ENCODE measurements at regions not wholly inside any gene's neighbourhood (a gene's known extent, or its start where the extent isn't known, plus 50 kb on each side); places are given as distances from the start of the nearest gene placed in this dataset.
"Not testable (repeated sequence)": the region's sequence is repeated elsewhere in the genome, so short reads cannot be mapped to it uniquely, and the experiment has no call there.

GRCh38 chr11:50267851-50268250, 235.2 kb downstream of the OR4C45 start:
- Histone ChIP-seq H3K4me3 (no peak overlapping the region), H3K4me1 (no peaks in the 10 kb centered on the region), H3K27ac (no peak overlapping the region), H3K9me3 (no peaks in the 10 kb centered on the region), H3K36me3 (ENCODE audit: low read depth, missing control alignments) (no peaks in the 10 kb centered on the region), H3K27me3 (no peaks in the 10 kb centered on the region)
- TF ChIP-seq POLR2A (IDR thresholded peaks at IDR 0.05) = no peak
- TF ChIP-seq CTCF (IDR thresholded peaks at IDR 0.05) = no peak
- DNase-seq = no peak
- 59 to 67% methylated on average over 13 to 26 of the region's 26 CpGs for WGBS, 2 donors
- intact Hi-C loops (cut with DNase I; ENCODE audit: low total_unique reads) = no loop called here

DNA sequence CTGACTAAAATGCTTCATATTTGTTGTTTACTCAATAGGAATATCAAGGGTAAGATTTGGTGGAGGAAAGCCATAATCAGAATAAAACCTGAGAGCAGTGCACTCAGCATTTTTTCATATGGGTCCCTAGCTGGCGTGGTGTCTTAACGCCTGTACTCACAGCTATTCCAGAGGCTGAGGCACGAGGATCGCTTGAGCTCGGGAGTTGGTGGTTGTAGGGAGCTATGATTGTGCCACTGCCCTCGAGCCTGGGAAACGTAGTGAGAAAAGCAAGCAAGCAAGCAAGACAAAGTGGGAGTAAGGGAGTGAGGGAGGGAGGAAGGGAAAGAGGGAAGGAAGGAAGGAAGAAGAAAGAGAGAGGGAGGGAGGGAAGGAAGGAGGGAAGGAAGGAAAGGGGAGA, 242.5 kb downstream of the OR4C45 start:
- intact Hi-C loops (cut with DNase I; ENCODE audit: low total_unique reads) = no loop called here
- WGBS, 2 donors = 50 to 64% methylated on average over 7 of the region's 7 CpGs

GRCh38 chr11:50278756-50279155, 246.1 kb downstream of the OR4C45 start:
- intact Hi-C loops (cut with DNase I; ENCODE audit: low total_unique reads) = no loop called here
- 69 to 79% methylated on average over 24 of the region's 24 CpGs for WGBS, 2 donors
- Histone ChIP-seq H3K9me3 (no peaks in the 10 kb centered on the region), H3K36me3 (ENCODE audit: low read depth, missing control alignments) (no peaks in the 10 kb centered on the region), H3K4me1 (no peaks in the 10 kb centered on the region), H3K27me3 (no peaks in the 10 kb centered on the region), H3K4me3 (no peak overlapping the region), H3K27ac (no peak overlapping the region)
- no peak for DNase-seq
- TF ChIP-seq POLR2A (IDR thresholded peaks at IDR 0.05) = no peak
- TF ChIP-seq CTCF (IDR thresholded peaks at IDR 0.05) = no peak

More for the DNA sequence above, 242.5 kb downstream of the OR4C45 start:
- no peaks in the 10 kb centered on the region for H3K4me1 ChIP-seq
- no peak overlapping the region for H3K27ac ChIP-seq
- no peaks in the 10 kb centered on the region for H3K27me3 ChIP-seq
- H3K9me3 ChIP-seq = no peaks in the 10 kb centered on the region
- H3K4me3 ChIP-seq = no peak overlapping the region
- no peak for DNase-seq
- H3K36me3 ChIP-seq (ENCODE audit: low read depth, missing control alignments) = no peaks in the 10 kb centered on the region
- TF ChIP-seq CTCF (IDR thresholded peaks at IDR 0.05) (no peak), POLR2A (IDR thresholded peaks at IDR 0.05) (no peak)

DNA sequence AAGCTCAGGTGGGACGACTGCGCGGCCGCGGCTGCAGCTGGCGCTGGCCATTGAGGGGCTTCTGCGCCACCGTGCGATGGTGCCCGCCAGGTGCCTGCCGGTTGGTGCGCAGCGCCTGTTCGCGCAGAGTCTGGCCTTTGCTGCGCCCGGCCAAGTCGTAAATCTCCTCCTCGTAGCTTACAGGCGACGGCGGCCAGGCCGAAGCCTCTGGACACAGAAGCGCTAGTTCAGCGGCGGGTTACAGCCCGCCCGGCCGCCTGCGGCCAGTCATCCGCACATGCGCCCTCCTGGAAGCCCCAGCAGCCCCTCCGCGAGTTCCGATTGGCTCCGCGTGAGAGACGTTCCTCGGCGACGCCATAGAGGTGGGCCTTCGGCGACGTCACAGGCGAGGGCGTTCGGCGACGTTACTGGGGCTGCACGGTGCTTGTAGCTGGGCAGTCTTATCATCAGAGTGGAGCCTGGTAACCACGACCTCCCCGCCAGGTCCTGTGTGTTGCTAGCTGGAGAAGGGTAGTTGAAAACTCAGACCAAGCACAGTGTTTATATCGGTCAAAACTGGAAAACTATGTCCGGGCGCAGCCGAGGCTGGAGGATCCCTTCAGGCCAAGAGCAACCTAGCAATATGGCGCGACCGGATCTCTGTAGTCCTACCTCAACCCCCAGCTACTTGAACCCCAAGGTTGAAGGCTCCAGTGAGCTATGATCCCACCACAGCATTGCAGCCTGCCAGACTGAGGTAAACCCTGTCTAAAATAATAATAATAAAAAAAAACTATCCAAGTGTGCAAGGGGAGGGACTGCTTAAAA, 265.7 kb downstream of the OR4C45 start:
- 54 to 55% methylated on average over 28 to 59 of the region's 59 CpGs for WGBS, 2 donors

DNA sequence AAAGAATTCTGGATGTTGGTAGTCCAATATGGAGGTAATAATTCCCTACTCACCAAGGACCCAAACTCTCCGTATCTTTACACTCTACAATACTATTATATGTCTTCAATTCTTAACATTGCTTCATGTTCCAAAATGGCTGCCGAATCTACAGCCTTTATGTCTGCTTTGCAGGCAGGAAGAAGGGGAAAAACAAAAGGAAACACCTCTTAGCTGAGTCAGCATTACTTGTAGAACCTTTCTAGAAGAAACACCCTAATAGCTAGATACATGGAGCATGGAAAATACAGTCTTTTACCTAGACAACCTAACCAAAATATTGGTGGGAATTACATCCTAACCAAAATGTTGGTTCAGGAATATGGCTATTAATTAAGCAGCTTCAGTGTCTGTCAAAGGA, 298.0 kb downstream of the OR4C45 start:
- H3K36me3 ChIP-seq (ENCODE audit: low read depth, missing control alignments); H3K27me3 ChIP-seq; H3K27ac ChIP-seq; H3K4me3 ChIP-seq; intact Hi-C loops (cut with DNase I; ENCODE audit: low total_unique reads); H3K9me3 ChIP-seq; DNase-seq; H3K4me1 ChIP-seq: not testable (repeated sequence)
- 57 to 73% methylated on average over 2 of the region's 2 CpGs for WGBS, 2 donors

More for the DNA sequence above, 265.7 kb downstream of the OR4C45 start:
- TF ChIP-seq CTCF (IDR thresholded peaks at IDR 0.05) (no peak), POLR2A (IDR thresholded peaks at IDR 0.05) (no peak)
- Histone ChIP-seq H3K27me3 (no peaks in the 10 kb centered on the region), H3K36me3 (ENCODE audit: low read depth, missing control alignments) (no peaks in the 10 kb centered on the region), H3K4me3 (peak overlapping the region; percentile 55 to 63), H3K4me1 (no peaks in the 10 kb centered on the region), H3K27ac (peak overlapping the region in 1 of 2 donors; percentile 31), H3K9me3 (no peaks in the 10 kb centered on the region)
- peak; percentile 81 for DNase-seq
- intact Hi-C loops (cut with DNase I; ENCODE audit: low total_unique reads) = no loop called here
